PC-3 (cell line): ENCODE measurements at regions not wholly inside any gene's neighbourhood (a gene's known extent, or its start where the extent isn't known, plus 50 kb on each side); places are given as distances from the start of the nearest gene placed in this dataset.

Experiments
- ATAC-seq: fragments of 200-7000 bp; cut with Tn5 transposase; 2 replicates; pipeline ENCODE4 v1.9.1; 2020; ENCODE audit warnings: mild to moderate bottlenecking, moderate library complexity
- BruUV-seq: library from RNA; stranded (reverse); fragments of 400-500 nt; replicated peaks from 2 replicates; lab custom pipeline; 2021; lab: Mats Ljungman, UMichigan
- CTCF ChIA-PET: fragments of 300-600 bp; sonication (Branson Sonifier 250); formaldehyde crosslinking; loops from one replicate; lab custom pipeline; 2022; ENCODE audit warnings: antibody characterized with exemption; lab: Charles Lee
- POLR2A ChIA-PET: fragments of 300-600 bp; sonication (Branson Sonifier 250); formaldehyde crosslinking; loops from one replicate; lab custom pipeline; 2022; ENCODE audit warnings: antibody characterized with exemption; ENCODE audit not compliant: unreplicated experiment; lab: Charles Lee
- DNase-seq: peaks from one replicate; pipeline ENCODE4 v3.0.0-alpha.2; 2015
- H2AFZ ChIP-seq: fragments of 300-600 bp; sonication (generic); 2 replicates; pipeline ENCODE4 v1.6.0; 2016; ENCODE audit warnings: antibody characterized with exemption, low read length
- H3F3A ChIP-seq: fragments of 300-600 bp; sonication (generic); one replicate; pipeline ENCODE4 v1.6.0; 2017; ENCODE audit warnings: antibody characterized with exemption, low read length, control low read depth, mild to moderate bottlenecking; ENCODE audit not compliant: unreplicated experiment
- H3K27ac ChIP-seq: fragments of 300-600 bp; sonication (generic); 2 replicates; pipeline ENCODE4 v1.5.1; 2016; ENCODE audit warnings: mild to moderate bottlenecking, low read length
- H3K27me3 ChIP-seq: fragments of 300-600 bp; sonication (generic); 2 replicates; pipeline ENCODE4 v1.6.1; 2016; ENCODE audit warnings: low read length, mixed read lengths
- H3K36me3 ChIP-seq: fragments of 300-600 bp; sonication (generic); 2 replicates; pipeline ENCODE4 v1.6.1; 2016; ENCODE audit warnings: low read depth, mixed run types, low read length, mixed read lengths
- H3K4me1 ChIP-seq: fragments of 300-600 bp; sonication (generic); 2 replicates; pipeline ENCODE4 v1.5.1; 2016; ENCODE audit warnings: low read length; ENCODE audit not compliant: insufficient read depth
- H3K4me2 ChIP-seq: fragments of 300-600 bp; sonication (generic); 2 replicates; pipeline ENCODE4 v1.6.0; 2016; ENCODE audit warnings: low read length
- H3K4me3 ChIP-seq: fragments of 300-600 bp; sonication (generic); 2 replicates; pipeline ENCODE4 v1.5.1; 2016; ENCODE audit warnings: mild to moderate bottlenecking, low read length, mixed read lengths
- H3K79me2 ChIP-seq: fragments of 300-600 bp; sonication (generic); 2 replicates; pipeline ENCODE4 v1.6.1; 2017; ENCODE audit warnings: low read length, mixed read lengths
- H3K9ac ChIP-seq: fragments of 300-600 bp; sonication (generic); 2 replicates; pipeline ENCODE4 v1.6.0; 2016; ENCODE audit warnings: mild to moderate bottlenecking, low read length
- H3K9me2 ChIP-seq: fragments of 300-600 bp; sonication (generic); replicated peaks from 2 replicates; pipeline ENCODE4 v1.6.1; 2016; ENCODE audit warnings: mixed run types, low read length, mixed read lengths
- H3K9me3 ChIP-seq: fragments of 300-600 bp; sonication (generic); 2 replicates; pipeline ENCODE4 v1.6.1; 2016; ENCODE audit warnings: low read length, mixed read lengths
- H4K20me1 ChIP-seq: fragments of 300-600 bp; sonication (generic); 2 replicates; pipeline ENCODE4 v1.6.1; 2016; ENCODE audit warnings: low read length, mixed read lengths
- EZH2 ChIP-seq: fragments of 300-600 bp; sonication (generic); IDR thresholded peaks from one replicate; pipeline ENCODE4 v1.6.1; 2017; ENCODE audit warnings: antibody characterized with exemption, mild to moderate bottlenecking, low read length; ENCODE audit not compliant: unreplicated experiment
- EZH2phosphoT487 ChIP-seq: fragments of 300-600 bp; sonication (generic); IDR thresholded peaks from 2 replicates; pipeline ENCODE4 v1.6.1; 2018; ENCODE audit warnings: mild to moderate bottlenecking, antibody characterized with exemption, low read length, borderline replicate concordance
- intact Hi-C: fragments of 100-400 bp; cut with micrococcal nuclease; formaldehyde crosslinking; loops from 2 replicates; pipeline ENCODE4 v1.9.0; 2023
- TF ChIP-seq, protein P1 (sequence below): fragments of 300-600 bp; sonication (generic); conservative IDR thresholded peaks from 2 replicates; pipeline ENCODE4 v1.5.1; 2017; ENCODE audit warnings: antibody characterized with exemption, low read depth, mild to moderate bottlenecking, low read length

DNA sequence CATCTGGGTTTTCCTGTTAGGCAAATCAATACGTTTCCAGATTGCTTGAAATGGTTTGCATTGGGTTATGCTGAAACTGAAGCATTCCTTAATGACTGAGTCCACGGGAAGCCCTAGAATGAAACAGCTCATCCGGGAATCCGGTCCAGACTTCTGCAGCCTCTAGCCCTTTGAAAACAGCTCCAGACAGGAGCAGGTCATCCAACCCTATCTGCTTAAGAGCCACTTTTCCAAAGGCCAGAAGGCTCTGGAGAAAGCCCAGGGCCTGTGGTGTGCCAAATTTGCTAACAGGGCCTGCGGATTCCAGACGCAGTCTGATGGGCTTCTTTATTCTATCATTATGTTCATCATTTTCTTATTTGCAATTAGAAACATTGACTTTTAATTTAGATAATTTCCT is 265.4 kb downstream of the SKIDA1 start:
- Histone ChIP-seq H3K27me3 (no peaks in the 10 kb centered on the region), H3K9me3 (no peaks in the 10 kb centered on the region), H3K4me2 (no peak overlapping the region), H3K79me2 (no peaks in the 10 kb centered on the region), H3K36me3 (no peaks in the 10 kb centered on the region), H3K9me2 (no peaks in the 10 kb centered on the region), H2AFZ (no peak overlapping the region), H3F3A (no peaks in the 10 kb centered on the region), H3K4me1 (peaks cover 1% of the 10 kb centered on the region), H3K27ac (no peak overlapping the region), H4K20me1 (no peaks in the 10 kb centered on the region), H3K9ac (no peak overlapping the region), H3K4me3 (no peak overlapping the region)
- TF ChIP-seq, protein P1, sequence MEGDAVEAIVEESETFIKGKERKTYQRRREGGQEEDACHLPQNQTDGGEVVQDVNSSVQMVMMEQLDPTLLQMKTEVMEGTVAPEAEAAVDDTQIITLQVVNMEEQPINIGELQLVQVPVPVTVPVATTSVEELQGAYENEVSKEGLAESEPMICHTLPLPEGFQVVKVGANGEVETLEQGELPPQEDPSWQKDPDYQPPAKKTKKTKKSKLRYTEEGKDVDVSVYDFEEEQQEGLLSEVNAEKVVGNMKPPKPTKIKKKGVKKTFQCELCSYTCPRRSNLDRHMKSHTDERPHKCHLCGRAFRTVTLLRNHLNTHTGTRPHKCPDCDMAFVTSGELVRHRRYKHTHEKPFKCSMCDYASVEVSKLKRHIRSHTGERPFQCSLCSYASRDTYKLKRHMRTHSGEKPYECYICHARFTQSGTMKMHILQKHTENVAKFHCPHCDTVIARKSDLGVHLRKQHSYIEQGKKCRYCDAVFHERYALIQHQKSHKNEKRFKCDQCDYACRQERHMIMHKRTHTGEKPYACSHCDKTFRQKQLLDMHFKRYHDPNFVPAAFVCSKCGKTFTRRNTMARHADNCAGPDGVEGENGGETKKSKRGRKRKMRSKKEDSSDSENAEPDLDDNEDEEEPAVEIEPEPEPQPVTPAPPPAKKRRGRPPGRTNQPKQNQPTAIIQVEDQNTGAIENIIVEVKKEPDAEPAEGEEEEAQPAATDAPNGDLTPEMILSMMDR, result no peak
- TF ChIP-seq EZH2 (no peak), EZH2phosphoT487 (no peak)
- CTCF ChIA-PET, result no interaction called here
- intact Hi-C loops, result loop anchor here (10.0 kb wide), 1 partner anchor 255 kb away; no protein-coding TSS in a partner anchor
- POLR2A ChIA-PET, result no interaction called here
- ATAC-seq (no peak), DNase-seq (no peak)
- no TSS peak for BruUV-seq

DNA sequence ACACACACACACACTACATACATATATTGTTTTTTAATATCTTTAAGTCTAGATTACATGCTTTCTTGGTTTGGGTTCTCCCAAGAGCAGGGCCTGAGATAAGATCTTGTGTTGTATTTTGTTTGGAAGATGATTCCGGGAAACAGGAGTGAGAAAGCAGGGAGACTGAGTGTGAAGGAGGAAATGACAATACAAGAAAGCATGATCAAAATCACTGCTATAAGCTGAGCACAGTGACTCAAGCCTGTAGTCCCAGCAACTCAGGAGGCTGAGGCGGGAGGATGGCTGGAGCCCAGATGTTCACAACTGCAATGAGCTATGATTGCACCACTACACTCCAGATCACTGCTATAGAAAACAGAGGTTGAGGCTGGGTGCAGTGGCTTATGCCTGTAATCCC is 267.6 kb downstream of the SKIDA1 start:
- ATAC-seq, result no peak
- Histone ChIP-seq H2AFZ (no peak overlapping the region), H3K9ac (no peak overlapping the region), H3K4me2 (no peak overlapping the region), H3K79me2 (no peaks in the 10 kb centered on the region), H3K9me3 (no peaks in the 10 kb centered on the region), H3K4me1 (no peaks in the 10 kb centered on the region), H3K27me3 (no peaks in the 10 kb centered on the region), H3K9me2 (no peaks in the 10 kb centered on the region), H3K27ac (no peak overlapping the region), H4K20me1 (no peaks in the 10 kb centered on the region), H3K36me3 (no peaks in the 10 kb centered on the region), H3K4me3 (no peak overlapping the region), H3F3A (no peaks in the 10 kb centered on the region)
- no peak for TF ChIP-seq EZH2
- TF ChIP-seq EZH2phosphoT487, result no peak
- TF ChIP-seq, protein P1, result no peak
- ChIA-PET CTCF (no interaction called here), POLR2A (interaction anchor here (0.5 kb wide), 1 partner anchor 36 kb away, joined by 5 read pairs; no protein-coding TSS in a partner anchor)
- intact Hi-C loops, result no loop called here
- no peak for DNase-seq
- BruUV-seq, result no TSS peak

DNA sequence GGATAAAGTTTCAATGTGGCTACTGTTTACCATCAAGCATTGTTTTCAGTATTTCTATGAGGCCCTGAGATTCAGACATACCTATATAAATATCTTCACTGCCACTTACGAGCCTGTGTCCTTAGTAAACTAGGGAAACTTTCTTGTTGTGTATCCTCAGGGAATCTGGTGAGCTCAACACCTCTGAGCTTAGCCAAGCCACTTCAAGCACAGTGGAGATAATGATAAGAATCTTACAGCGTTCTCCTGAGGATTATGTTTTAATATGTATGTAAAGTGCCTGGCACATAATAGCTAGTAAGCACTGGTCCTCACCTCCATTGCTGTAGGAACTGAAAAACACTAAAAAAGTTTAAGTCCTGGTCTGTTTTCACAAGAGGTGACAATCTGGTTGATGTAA is 268.3 kb downstream of the SKIDA1 start:
- POLR2A ChIA-PET, result interaction anchor here (0.5 kb wide), 1 partner anchor 36 kb away, joined by 5 read pairs; no protein-coding TSS in a partner anchor
- TF ChIP-seq EZH2phosphoT487 (no peak), EZH2 (no peak)
- TF ChIP-seq, protein P1, result no peak

More for the DNA sequence above, 268.3 kb downstream of the SKIDA1 start:
- H3K4me1 ChIP-seq, result no peaks in the 10 kb centered on the region
- BruUV-seq, result no TSS peak
- H3K27ac ChIP-seq, result no peak overlapping the region
- no peak overlapping the region for H2AFZ ChIP-seq
- DNase-seq, result no peak
- H3K4me2 ChIP-seq, result no peak overlapping the region
- H3K27me3 ChIP-seq, result no peaks in the 10 kb centered on the region
- H3K36me3 ChIP-seq, result no peaks in the 10 kb centered on the region
- no peaks in the 10 kb centered on the region for H3F3A ChIP-seq
- CTCF ChIA-PET, result no interaction called here
- no peaks in the 10 kb centered on the region for H3K79me2 ChIP-seq
- no peak overlapping the region for H3K9ac ChIP-seq
- no peak overlapping the region for H3K4me3 ChIP-seq
- no peaks in the 10 kb centered on the region for H3K9me3 ChIP-seq
- intact Hi-C loops, result no loop called here
- no peak for ATAC-seq
- H3K9me2 ChIP-seq, result no peaks in the 10 kb centered on the region
- H4K20me1 ChIP-seq, result no peaks in the 10 kb centered on the region
